H9 (cell line): ENCODE measurements at regions not wholly inside any gene's neighbourhood (a gene's known extent, or its start where the extent isn't known, plus 50 kb on each side); places are given as distances from the start of the nearest gene placed in this dataset.

Experiments used
- DNase-seq: peaks from one replicate; pipeline ENCODE4 v3.0.0-alpha.2; 2017
- H2AFZ ChIP-seq: one replicate; pipeline ENCODE4 v1.6.1; 2013; ENCODE audit warnings: mild to moderate bottlenecking, low read length, control low read depth, moderate library complexity
- H2AK5ac ChIP-seq: 2 replicates; pipeline ENCODE4 v1.6.1; 2013; ENCODE audit warnings: low read length, control low read depth, mixed read lengths; ENCODE audit not compliant: insufficient read length
- H2BK120ac ChIP-seq: one replicate; pipeline ENCODE4 v1.6.1; 2013; ENCODE audit warnings: low read depth, mild to moderate bottlenecking, low read length, control low read depth, inconsistent platforms; ENCODE audit not compliant: poor library complexity, severe bottlenecking
- H2BK12ac ChIP-seq: 2 replicates; pipeline ENCODE4 v1.6.1; 2013; ENCODE audit warnings: low read length, control low read depth, mixed read lengths, low read depth; ENCODE audit not compliant: insufficient read length
- H2BK15ac ChIP-seq: 2 replicates; pipeline ENCODE4 v1.6.1; 2013; ENCODE audit warnings: low read depth, low read length, control low read depth
- H2BK20ac ChIP-seq: one replicate; pipeline ENCODE4 v1.6.1; 2013; ENCODE audit warnings: low read depth, mild to moderate bottlenecking, low read length, control low read depth, inconsistent platforms; ENCODE audit not compliant: poor library complexity, severe bottlenecking
- H2BK5ac ChIP-seq: 2 replicates; pipeline ENCODE4 v1.6.1; 2013; ENCODE audit warnings: low read length, control low read depth, mixed read lengths; ENCODE audit not compliant: insufficient read length
- H3K14ac ChIP-seq: 2 replicates; pipeline ENCODE4 v1.6.1; 2013; ENCODE audit warnings: low read length, control low read depth; ENCODE audit not compliant: insufficient read depth
- H3K18ac ChIP-seq: 2 replicates; pipeline ENCODE4 v1.6.1; 2013; ENCODE audit warnings: low read depth, mild to moderate bottlenecking, mixed read lengths, low read length, control low read depth; ENCODE audit not compliant: insufficient read length
- H3K23ac ChIP-seq: 2 replicates; pipeline ENCODE4 v1.6.1; 2013; ENCODE audit warnings: low read length, control low read depth, mixed read lengths, low read depth; ENCODE audit not compliant: insufficient read length
- H3K23me2 ChIP-seq: 2 replicates; pipeline ENCODE4 v1.6.1; 2013; ENCODE audit warnings: low read depth, mild to moderate bottlenecking, mixed read lengths, low read length, control low read depth; ENCODE audit not compliant: insufficient read length, poor library complexity, severe bottlenecking
- H3K27ac ChIP-seq: 2 replicates; pipeline ENCODE4 v1.5.1; 2013; ENCODE audit warnings: low read length, control low read depth, mixed read lengths, low read depth; ENCODE audit not compliant: insufficient read length
- H3K27me3 ChIP-seq: 2 replicates; pipeline ENCODE4 v1.6.1; 2013; ENCODE audit warnings: low read length, control low read depth, inconsistent platforms; ENCODE audit not compliant: insufficient read depth
- H3K4ac ChIP-seq: 2 replicates; pipeline ENCODE4 v1.6.1; 2013; ENCODE audit warnings: low read depth, mild to moderate bottlenecking, control low read depth, inconsistent platforms, low read length, moderate library complexity
- H3K4me1 ChIP-seq: 2 replicates; pipeline ENCODE4 v1.6.1; 2013; ENCODE audit warnings: low read length, control low read depth, inconsistent platforms; ENCODE audit not compliant: insufficient read depth
- H3K4me2 ChIP-seq: 2 replicates; pipeline ENCODE4 v1.6.1; 2013; ENCODE audit warnings: low read length, control low read depth, mixed read lengths; ENCODE audit not compliant: insufficient read length, insufficient read depth
- H3K56ac ChIP-seq: 2 replicates; pipeline ENCODE4 v1.6.1; 2013; ENCODE audit warnings: low read depth, mild to moderate bottlenecking, mixed read lengths, low read length, control low read depth; ENCODE audit not compliant: insufficient read length
- H3K79me1 ChIP-seq: 2 replicates; pipeline ENCODE4 v1.6.1; 2013; ENCODE audit warnings: low read depth, mild to moderate bottlenecking, moderate library complexity, low read length, control low read depth, inconsistent platforms; ENCODE audit not compliant: insufficient read depth, poor library complexity, severe bottlenecking
- H3K79me2 ChIP-seq: 2 replicates; pipeline ENCODE4 v1.6.1; 2013; ENCODE audit warnings: low read length, control low read depth, inconsistent platforms; ENCODE audit not compliant: insufficient read depth
- H3K9ac ChIP-seq: 2 replicates; pipeline ENCODE4 v1.6.1; 2013; ENCODE audit warnings: low read length, control low read depth, mixed read lengths; ENCODE audit not compliant: insufficient read length; ENCODE audit errors: extremely low read depth
- H3K9me3 ChIP-seq: one replicate; pipeline ENCODE4 v1.6.1; 2013; ENCODE audit warnings: low read depth, low read length, inconsistent platforms; ENCODE audit not compliant: control insufficient read depth
- H3T11ph ChIP-seq: one replicate; pipeline ENCODE4 v1.6.1; 2013; ENCODE audit warnings: mild to moderate bottlenecking, low read length, control low read depth, inconsistent platforms
- H4K20me1 ChIP-seq: one replicate; pipeline ENCODE4 v1.6.1; 2013; ENCODE audit not compliant: control insufficient read depth, insufficient read length, insufficient read depth
- H4K5ac ChIP-seq: 2 replicates; pipeline ENCODE4 v1.6.1; 2013; ENCODE audit warnings: low read depth, mild to moderate bottlenecking, mixed read lengths, low read length, control low read depth; ENCODE audit not compliant: insufficient read length
- H4K8ac ChIP-seq: replicated peaks from 2 replicates; pipeline ENCODE4 v1.6.1; 2013; ENCODE audit warnings: low read length, control low read depth, mixed read lengths, low read depth; ENCODE audit not compliant: insufficient read length
- H4K91ac ChIP-seq: 2 replicates; pipeline ENCODE4 v1.6.1; 2013; ENCODE audit warnings: low read depth, mild to moderate bottlenecking, moderate library complexity, mixed read lengths, low read length, control low read depth; ENCODE audit not compliant: insufficient read length
- H3K27ac Mint-ChIP-seq, 3 experiments: 2 replicates in 2 of 3; 3 replicates in 1 of 3; pipeline ENCODE4 v1.8.0; 2020 to 2021; ENCODE audit warnings: mixed read lengths in 3 of 3, mild to moderate bottlenecking in 1 of 3, moderate library complexity in 1 of 3
- H3K27me3 Mint-ChIP-seq: 2 replicates; pipeline ENCODE4 v1.8.0; 2021; ENCODE audit warnings: low read depth, mild to moderate bottlenecking, moderate library complexity, mixed read lengths
- H3K36me3 Mint-ChIP-seq, 3 experiments: 2 replicates in 2 of 3; 3 replicates in 1 of 3; pipeline ENCODE4 v1.8.0; 2020 to 2021; ENCODE audit warnings: low read depth in 3 of 3, mixed read lengths in 3 of 3; ENCODE audit not compliant: insufficient read depth in 1 of 3
- H3K4me1 Mint-ChIP-seq, 2 experiments: 2 replicates each; pipeline ENCODE4 v1.8.0; 2020; ENCODE audit warnings: mixed read lengths in 2 of 2
- H3K4me3 Mint-ChIP-seq, 2 experiments: 2 replicates in 1 of 2; 3 replicates in 1 of 2; pipeline ENCODE4 v1.8.0; 2020 to 2021; ENCODE audit warnings: mild to moderate bottlenecking in 2 of 2, mixed read lengths in 2 of 2, moderate library complexity in 1 of 2
- H3K9me3 Mint-ChIP-seq, 2 experiments: 2 replicates in 1 of 2; 3 replicates in 1 of 2; pipeline ENCODE4 v1.8.0; 2020; ENCODE audit warnings: mild to moderate bottlenecking in 2 of 2, mixed read lengths in 2 of 2, moderate library complexity in 1 of 2
- CTCF ChIP-seq: fragments of 200-600 bp; sonication (generic); conservative IDR thresholded peaks from 3 replicates; pipeline ENCODE4 v1.8.0; 2021; ENCODE audit warnings: antibody characterized with exemption, mild to moderate bottlenecking
- WGBS: extraction: QIAGEN DNeasy Blood & Tissue Kit; methylation state at CpG from one replicate; pipeline ENCODE4 v1.1.7; 2013; ENCODE audit warnings: missing lambda C conversion rate, low lambda C conversion rate, mixed read lengths; ENCODE audit not compliant: insufficient read length; ENCODE audit errors: extremely low coverage; 5-methylcytosine and 5-hydroxymethylcytosine counted together

GRCh38 chr1:194196562-194196961, 1010.1 kb upstream of the B3GALT2 start:
- H2BK15ac ChIP-seq = no peak overlapping the region
- H3K27ac Mint-ChIP-seq = peak overlapping the region in 1 of 3 experiments; percentile 13; a peak in 1 of 7 replicates
- TF ChIP-seq CTCF = no peak
- H3K27ac ChIP-seq = no peak overlapping the region
- no peaks in the 10 kb centered on the region for H3K27me3 Mint-ChIP-seq
- DNase-seq = no peak
- H3K79me1 ChIP-seq = no peaks in the 10 kb centered on the region
- H2AFZ ChIP-seq = no peak overlapping the region
- H3K4me1 Mint-ChIP-seq = no peaks in the 10 kb centered on the region
- WGBS = no CpG with 5 or more reads among the region's 4 CpGs
- H3K9me3 Mint-ChIP-seq = no peaks in the 10 kb centered on the region
- no peak overlapping the region for H3K4me3 Mint-ChIP-seq
- no peak overlapping the region for H3K23ac ChIP-seq
- no peaks in the 10 kb centered on the region for H4K20me1 ChIP-seq
- no peak overlapping the region for H2AK5ac ChIP-seq
- no peak overlapping the region for H4K5ac ChIP-seq
- no peaks in the 10 kb centered on the region for H3K4me1 ChIP-seq
- H3K23me2 ChIP-seq = no peaks in the 10 kb centered on the region
- H3K79me2 ChIP-seq = no peaks in the 10 kb centered on the region
- H3K4ac ChIP-seq = no peak overlapping the region
- no peak overlapping the region for H3K9ac ChIP-seq
- no peak overlapping the region for H4K91ac ChIP-seq
- H2BK12ac ChIP-seq = no peak overlapping the region
- no peak overlapping the region for H3K14ac ChIP-seq
- H2BK5ac ChIP-seq = no peak overlapping the region
- H3T11ph ChIP-seq = no peak overlapping the region
- no peak overlapping the region for H2BK20ac ChIP-seq
- no peak overlapping the region for H4K8ac ChIP-seq
- H3K56ac ChIP-seq = no peak overlapping the region
- no peaks in the 10 kb centered on the region for H3K9me3 ChIP-seq
- H3K27me3 ChIP-seq = no peaks in the 10 kb centered on the region
- H3K4me2 ChIP-seq = no peak overlapping the region
- H2BK120ac ChIP-seq = no peak overlapping the region
- no peaks in the 10 kb centered on the region for H3K36me3 Mint-ChIP-seq
- H3K18ac ChIP-seq = no peak overlapping the region
